A673 (cell line): ENCODE measurements at regions not wholly inside any gene's neighbourhood (a gene's known extent, or its start where the extent isn't known, plus 50 kb on each side); places are given as distances from the start of the nearest gene placed in this dataset.

Experiments
- BruUV-seq: library from RNA; stranded (reverse); fragments of 400-500 nt; replicated peaks from 2 replicates; lab custom pipeline; 2021; lab: Mats Ljungman, UMichigan
- CTCF ChIA-PET: fragments of 300-600 bp; sonication (Branson Sonifier 250); formaldehyde crosslinking; loops from one replicate; lab custom pipeline; 2022; ENCODE audit warnings: antibody characterized with exemption; lab: Charles Lee
- POLR2A ChIA-PET: fragments of 300-600 bp; sonication (Branson Sonifier 250); formaldehyde crosslinking; loops from one replicate; lab custom pipeline; 2022; ENCODE audit warnings: antibody characterized with exemption; ENCODE audit not compliant: low non-redundant PET; lab: Charles Lee
- DNase-seq: peaks from one replicate; pipeline ENCODE4 v3.0.0-alpha.2; 2015; ENCODE audit warnings: low spot score
- H3K27ac ChIP-seq: fragments of 200-600 bp; sonication (generic); 2 replicates; pipeline ENCODE4 v1.5.1; 2016; ENCODE audit warnings: mixed run types, low read depth, mild to moderate bottlenecking, mixed read lengths, antibody characterized with exemption, low read length; ENCODE audit not compliant: poor library complexity, severe bottlenecking
- H3K27me3 ChIP-seq: fragments of 200-600 bp; sonication (generic); replicated peaks from 2 replicates; pipeline ENCODE4 v1.6.1; 2017; ENCODE audit warnings: mixed run types, low read depth, mild to moderate bottlenecking, mixed read lengths, antibody characterized with exemption, low read length; ENCODE audit not compliant: insufficient read depth, poor library complexity
- H3K36me3 ChIP-seq: fragments of 200-600 bp; sonication (generic); 2 replicates; pipeline ENCODE4 v1.6.1; 2016; ENCODE audit warnings: mixed run types, mild to moderate bottlenecking, mixed read lengths, antibody characterized with exemption, low read length; ENCODE audit not compliant: insufficient read depth, poor library complexity, severe bottlenecking
- H3K4me1 ChIP-seq: fragments of 200-600 bp; sonication (generic); 2 replicates; pipeline ENCODE4 v1.6.1; 2017; ENCODE audit warnings: mixed run types, mild to moderate bottlenecking, mixed read lengths, antibody characterized with exemption, low read length; ENCODE audit not compliant: insufficient read depth, poor library complexity, severe bottlenecking
- H3K4me3 ChIP-seq: fragments of 200-600 bp; sonication (generic); 2 replicates; pipeline ENCODE4 v1.5.1; 2016; ENCODE audit warnings: low read depth, mixed run types, mild to moderate bottlenecking, mixed read lengths, low read length; ENCODE audit not compliant: poor library complexity, severe bottlenecking
- H3K9me3 ChIP-seq: fragments of 200-600 bp; sonication (generic); 2 replicates; pipeline ENCODE4 v1.6.1; 2016; ENCODE audit warnings: mixed run types, low read depth, mild to moderate bottlenecking, mixed read lengths, antibody characterized with exemption, low read length; ENCODE audit not compliant: poor library complexity, severe bottlenecking
- EZH2 ChIP-seq: fragments of 200-600 bp; sonication (generic); IDR thresholded peaks from 2 replicates; pipeline ENCODE4 v1.6.1; 2017; ENCODE audit warnings: borderline replicate concordance, low read depth, mild to moderate bottlenecking, mixed read lengths, antibody characterized with exemption, low read length; ENCODE audit not compliant: poor library complexity, severe bottlenecking
- intact Hi-C: fragments of 100-400 bp; cut with micrococcal nuclease; formaldehyde crosslinking; loops from one replicate; pipeline ENCODE4 v1.10.0; 2022; ENCODE audit not compliant: unreplicated experiment
- TF ChIP-seq, protein P1 (sequence below): fragments of 300-800, 200-600 bp; sonication (generic); conservative IDR thresholded peaks from 2 replicates; pipeline ENCODE4 v1.5.1; 2017; ENCODE audit warnings: low read depth, mild to moderate bottlenecking, antibody characterized with exemption, low read length, moderate library complexity, mixed read lengths

DNA sequence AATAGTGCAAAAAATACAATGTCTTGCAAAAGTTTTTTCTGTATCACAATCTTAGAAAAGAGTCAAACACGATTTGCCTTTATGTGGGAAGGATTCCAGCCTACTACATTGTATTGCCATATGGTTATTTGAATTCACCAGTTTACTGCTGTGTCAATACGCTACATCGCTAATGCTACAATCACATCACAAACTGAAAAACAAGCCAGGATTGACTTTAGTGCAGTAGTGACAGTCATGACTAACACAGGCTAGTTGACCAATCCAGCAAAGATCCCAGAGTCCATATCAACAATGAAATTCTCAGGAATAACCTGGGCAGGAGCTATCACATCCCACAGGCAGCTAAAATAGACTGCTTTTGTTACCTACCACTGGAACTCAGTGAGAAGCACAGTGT is 67.0 kb downstream of the IL12A start:
- Histone ChIP-seq H3K27me3 (no peaks in the 10 kb centered on the region), H3K4me1 (no peaks in the 10 kb centered on the region), H3K4me3 (no peak overlapping the region), H3K9me3 (no peaks in the 10 kb centered on the region), H3K27ac (no peak overlapping the region), H3K36me3 (no peaks in the 10 kb centered on the region)
- no TSS peak for BruUV-seq
- intact Hi-C loops = no loop called here
- ChIA-PET CTCF (no interaction called here), POLR2A (no interaction called here)
- no peak for DNase-seq
- TF ChIP-seq, protein P1, sequence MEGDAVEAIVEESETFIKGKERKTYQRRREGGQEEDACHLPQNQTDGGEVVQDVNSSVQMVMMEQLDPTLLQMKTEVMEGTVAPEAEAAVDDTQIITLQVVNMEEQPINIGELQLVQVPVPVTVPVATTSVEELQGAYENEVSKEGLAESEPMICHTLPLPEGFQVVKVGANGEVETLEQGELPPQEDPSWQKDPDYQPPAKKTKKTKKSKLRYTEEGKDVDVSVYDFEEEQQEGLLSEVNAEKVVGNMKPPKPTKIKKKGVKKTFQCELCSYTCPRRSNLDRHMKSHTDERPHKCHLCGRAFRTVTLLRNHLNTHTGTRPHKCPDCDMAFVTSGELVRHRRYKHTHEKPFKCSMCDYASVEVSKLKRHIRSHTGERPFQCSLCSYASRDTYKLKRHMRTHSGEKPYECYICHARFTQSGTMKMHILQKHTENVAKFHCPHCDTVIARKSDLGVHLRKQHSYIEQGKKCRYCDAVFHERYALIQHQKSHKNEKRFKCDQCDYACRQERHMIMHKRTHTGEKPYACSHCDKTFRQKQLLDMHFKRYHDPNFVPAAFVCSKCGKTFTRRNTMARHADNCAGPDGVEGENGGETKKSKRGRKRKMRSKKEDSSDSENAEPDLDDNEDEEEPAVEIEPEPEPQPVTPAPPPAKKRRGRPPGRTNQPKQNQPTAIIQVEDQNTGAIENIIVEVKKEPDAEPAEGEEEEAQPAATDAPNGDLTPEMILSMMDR = no peak
- TF ChIP-seq EZH2 = no peak

DNA sequence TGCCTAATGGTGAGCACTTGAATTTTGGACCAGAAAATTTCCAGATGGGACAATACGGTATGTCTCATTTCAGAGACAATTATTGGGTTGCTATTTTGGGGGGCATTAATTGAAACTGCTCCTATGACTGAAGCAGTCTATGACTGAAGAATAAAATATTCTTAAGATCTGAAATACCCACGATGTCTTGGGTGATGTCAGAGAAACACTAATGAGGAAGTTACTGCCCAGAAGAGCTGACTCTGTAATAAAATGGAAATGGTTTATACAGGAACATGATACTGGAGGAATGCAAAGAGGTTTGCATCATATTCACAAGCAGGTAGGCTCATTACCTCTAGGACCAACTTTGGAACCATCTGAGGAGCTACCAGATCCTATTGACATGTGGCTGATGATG is 68.7 kb downstream of the IL12A start:
- Histone ChIP-seq H3K27ac (no peak overlapping the region), H3K4me3 (no peak overlapping the region), H3K4me1 (no peaks in the 10 kb centered on the region), H3K9me3 (no peaks in the 10 kb centered on the region), H3K27me3 (no peaks in the 10 kb centered on the region), H3K36me3 (no peaks in the 10 kb centered on the region)
- TF ChIP-seq, protein P1 = no peak
- TF ChIP-seq EZH2 = no peak
- no TSS peak for BruUV-seq
- ChIA-PET POLR2A (no interaction called here), CTCF (no interaction called here)
- intact Hi-C loops = no loop called here
- DNase-seq = no peak

DNA sequence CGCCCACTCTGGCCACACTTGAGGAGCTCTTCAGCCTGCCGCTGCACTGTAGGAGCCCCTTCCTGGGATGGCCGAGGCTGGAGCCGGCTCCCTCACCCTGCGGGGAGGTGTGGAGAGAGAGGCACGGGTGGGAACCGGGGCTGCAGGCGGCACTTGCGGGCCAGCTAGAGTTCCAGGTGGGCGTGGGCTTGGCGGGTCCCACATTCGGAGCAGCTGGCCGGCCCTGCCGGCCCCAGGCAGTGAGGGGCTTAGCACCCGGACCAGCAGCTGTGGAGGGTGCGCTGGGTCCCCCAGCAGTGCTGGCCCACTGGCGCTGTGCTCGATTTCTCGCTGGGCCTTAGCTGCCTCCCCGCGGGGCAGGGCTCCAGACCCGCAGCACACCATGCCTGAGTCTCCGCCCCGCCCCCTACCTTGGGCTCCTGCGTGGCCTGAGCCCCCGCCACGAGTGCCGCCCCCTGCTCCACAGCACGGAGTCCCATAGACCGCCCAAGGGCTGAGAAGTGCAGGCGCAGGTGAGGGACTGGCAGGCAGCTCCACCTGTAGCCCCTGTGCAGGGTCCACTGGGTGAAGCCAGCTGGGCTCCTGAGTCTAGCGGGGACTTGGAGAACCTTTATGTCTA is 71.9 kb downstream of the IL12A start:
- CTCF ChIA-PET = no interaction called here
- TF ChIP-seq, protein P1 = no peak
- TF ChIP-seq EZH2 = no peak
- BruUV-seq = no TSS peak
- Histone ChIP-seq H3K9me3 (no peaks in the 10 kb centered on the region), H3K27ac (no peak overlapping the region), H3K27me3 (no peaks in the 10 kb centered on the region), H3K36me3 (no peaks in the 10 kb centered on the region), H3K4me3 (no peak overlapping the region), H3K4me1 (no peaks in the 10 kb centered on the region)
- DNase-seq = no peak
- POLR2A ChIA-PET = no interaction called here
- intact Hi-C loops = no loop called here
